ENCODE measurements at regions not wholly inside any gene's neighbourhood (a gene's known extent, or its start where the extent isn't known, plus 50 kb on each side); places are given as distances from the start of the nearest gene placed in this dataset.

GRCh38 chr2:23291239-23291638 is 93.7 kb upstream of the KLHL29 start:
- no peak for DNase-seq

- DNase-seq: no peak
Measured at GRCh38 chr2:23292024-23292423, 93.0 kb upstream of the KLHL29 start.

- peak; percentile 58 for DNase-seq
Measured at GRCh38 chr2:23293063-23293462, 91.9 kb upstream of the KLHL29 start.

- DNase-seq: no peak
Measured at GRCh38 chr2:23293731-23294130, 91.2 kb upstream of the KLHL29 start.

GRCh38 chr2:23294238-23294637 is 90.7 kb upstream of the KLHL29 start:
- DNase-seq: no peak

GRCh38 chr2:23296691-23297090 is 88.3 kb upstream of the KLHL29 start:
- no peak for DNase-seq

- no peak for DNase-seq
Measured at GRCh38 chr2:23297112-23297511, 87.9 kb upstream of the KLHL29 start.

- DNase-seq: no peak
Measured at GRCh38 chr2:23298551-23298950, 86.4 kb upstream of the KLHL29 start.

GRCh38 chr2:23299476-23300195 is 85.3 kb upstream of the KLHL29 start:
- no peak for DNase-seq

- DNase-seq: no peak
Measured at GRCh38 chr2:23301136-23301535, 83.8 kb upstream of the KLHL29 start.

GRCh38 chr2:23302591-23302990 is 82.4 kb upstream of the KLHL29 start:
- no peak for DNase-seq

- DNase-seq: no peak
Measured at GRCh38 chr2:23306401-23306800, 78.6 kb upstream of the KLHL29 start.

GRCh38 chr2:23311186-23311585 is 73.8 kb upstream of the KLHL29 start:
- DNase-seq: no peak

- no peak for DNase-seq
Measured at GRCh38 chr2:23312996-23313606, 71.9 kb upstream of the KLHL29 start.

GRCh38 chr2:23314687-23315086 is 70.3 kb upstream of the KLHL29 start:
- DNase-seq: no peak

GRCh38 chr2:23320058-23320457 is 64.9 kb upstream of the KLHL29 start:
- DNase-seq: no peak

- no peak for DNase-seq
Measured at GRCh38 chr2:23321751-23322150, 63.2 kb upstream of the KLHL29 start.

GRCh38 chr2:23322567-23323197 is 62.3 kb upstream of the KLHL29 start:
- DNase-seq: peak; percentile 43

GRCh38 chr2:23323198-23323916 is 61.6 kb upstream of the KLHL29 start:
- no peak for DNase-seq

- DNase-seq: no peak
Measured at GRCh38 chr2:23323917-23324680, 60.9 kb upstream of the KLHL29 start.

- DNase-seq: no peak
Measured at GRCh38 chr2:23326330-23326729, 58.6 kb upstream of the KLHL29 start.

GRCh38 chr2:23327416-23327815 is 57.6 kb upstream of the KLHL29 start:
- no peak for DNase-seq

- no peak for DNase-seq
Measured at GRCh38 chr2:23327887-23328286, 57.1 kb upstream of the KLHL29 start.

Data from femur (tissue), 1 donor.